Fibroblast of skin of left biceps (primary cell): ENCODE measurements at regions not wholly inside any gene's neighbourhood (a gene's known extent, or its start where the extent isn't known, plus 50 kb on each side); places are given as distances from the start of the nearest gene placed in this dataset.

ENCODE experiments used
- DNase-seq, 2 experiments: peaks; one replicate each; pipeline ENCODE4 v3.0.0-alpha.2; 2013; ENCODE audit warnings: low read depth in 2 of 2

GRCh38 chr1:177573901-177574300 lies 396.0 kb downstream of the SEC16B start:
- no peak for DNase-seq

- no peak for DNase-seq
These were observed 398.3 kb downstream of the SEC16B start for GRCh38 chr1:177571485-177572076.

- DNase-seq = no peak
These were observed 398.8 kb downstream of the SEC16B start for GRCh38 chr1:177571076-177571475.

GRCh38 chr1:177569476-177569875 lies 398.7 kb downstream of the BRINP2 start:
- no peak for DNase-seq

GRCh38 chr1:177568622-177569021 lies 397.9 kb downstream of the BRINP2 start:
- no peak for DNase-seq

- no peak for DNase-seq
These were observed 396.6 kb downstream of the BRINP2 start for GRCh38 chr1:177567393-177567792.

GRCh38 chr1:177566495-177566894 lies 395.7 kb downstream of the BRINP2 start:
- DNase-seq = no peak

- no peak for DNase-seq
These were observed 390.7 kb downstream of the BRINP2 start for GRCh38 chr1:177561436-177561835.

- no peak for DNase-seq
These were observed 387.6 kb downstream of the BRINP2 start for GRCh38 chr1:177558372-177558771.

- DNase-seq = no peak
These were observed 385.4 kb downstream of the BRINP2 start for GRCh38 chr1:177556163-177556562.

GRCh38 chr1:177547200-177547599 lies 376.4 kb downstream of the BRINP2 start:
- DNase-seq = no peak

GRCh38 chr1:177546346-177546745 lies 375.6 kb downstream of the BRINP2 start:
- DNase-seq = no peak

- no peak for DNase-seq
These were observed 355.4 kb downstream of the BRINP2 start for GRCh38 chr1:177526201-177526600.

GRCh38 chr1:177525176-177525575 lies 354.4 kb downstream of the BRINP2 start:
- DNase-seq = no peak

GRCh38 chr1:177517546-177517945 lies 346.8 kb downstream of the BRINP2 start:
- DNase-seq = no peak

- DNase-seq = no peak
These were observed 343.4 kb downstream of the BRINP2 start for GRCh38 chr1:177514207-177514606.

- DNase-seq = no peak
These were observed 340.3 kb downstream of the BRINP2 start for GRCh38 chr1:177511036-177511435.

GRCh38 chr1:177505905-177506590 lies 335.3 kb downstream of the BRINP2 start:
- DNase-seq = no peak

GRCh38 chr1:177495878-177496277 lies 325.1 kb downstream of the BRINP2 start:
- DNase-seq = no peak

- DNase-seq = no peak
These were observed 320.0 kb downstream of the BRINP2 start for GRCh38 chr1:177490786-177491185.

GRCh38 chr1:177490036-177490639 lies 319.4 kb downstream of the BRINP2 start:
- no peak for DNase-seq

- DNase-seq = no peak
These were observed 318.0 kb downstream of the BRINP2 start for GRCh38 chr1:177488722-177489121.

GRCh38 chr1:177487481-177487880 lies 316.7 kb downstream of the BRINP2 start:
- DNase-seq = no peak
